ENCODE measurements at regions not wholly inside any gene's neighbourhood (a gene's known extent, or its start where the extent isn't known, plus 50 kb on each side); places are given as distances from the start of the nearest gene placed in this dataset.

GRCh38 chr1:87853576-87854351 lies 525.1 kb downstream of the LMO4 start:
- H3K4me1 Mint-ChIP-seq = no peaks in the 10 kb centered on the region
- DNase-seq = no peak
- H3K27ac Mint-ChIP-seq = no peak overlapping the region
- peaks cover 8% of the 10 kb centered on the region for H3K9me3 Mint-ChIP-seq
- TF ChIP-seq, protein P1, sequence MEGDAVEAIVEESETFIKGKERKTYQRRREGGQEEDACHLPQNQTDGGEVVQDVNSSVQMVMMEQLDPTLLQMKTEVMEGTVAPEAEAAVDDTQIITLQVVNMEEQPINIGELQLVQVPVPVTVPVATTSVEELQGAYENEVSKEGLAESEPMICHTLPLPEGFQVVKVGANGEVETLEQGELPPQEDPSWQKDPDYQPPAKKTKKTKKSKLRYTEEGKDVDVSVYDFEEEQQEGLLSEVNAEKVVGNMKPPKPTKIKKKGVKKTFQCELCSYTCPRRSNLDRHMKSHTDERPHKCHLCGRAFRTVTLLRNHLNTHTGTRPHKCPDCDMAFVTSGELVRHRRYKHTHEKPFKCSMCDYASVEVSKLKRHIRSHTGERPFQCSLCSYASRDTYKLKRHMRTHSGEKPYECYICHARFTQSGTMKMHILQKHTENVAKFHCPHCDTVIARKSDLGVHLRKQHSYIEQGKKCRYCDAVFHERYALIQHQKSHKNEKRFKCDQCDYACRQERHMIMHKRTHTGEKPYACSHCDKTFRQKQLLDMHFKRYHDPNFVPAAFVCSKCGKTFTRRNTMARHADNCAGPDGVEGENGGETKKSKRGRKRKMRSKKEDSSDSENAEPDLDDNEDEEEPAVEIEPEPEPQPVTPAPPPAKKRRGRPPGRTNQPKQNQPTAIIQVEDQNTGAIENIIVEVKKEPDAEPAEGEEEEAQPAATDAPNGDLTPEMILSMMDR (IDR thresholded peaks at IDR 0.05) = no peak
- H3K27me3 Mint-ChIP-seq (ENCODE audit: low read depth, poor library complexity) = no peaks in the 10 kb centered on the region
- H3K36me3 Mint-ChIP-seq (ENCODE audit: low read depth) = no peaks in the 10 kb centered on the region
- H3K4me3 Mint-ChIP-seq = no peak overlapping the region

- no peak for DNase-seq
- Mint-ChIP-seq H3K9me3 (peaks cover 38% of the 10 kb centered on the region), H3K27me3 (ENCODE audit: low read depth, poor library complexity) (no peaks in the 10 kb centered on the region), H3K4me3 (no peak overlapping the region), H3K36me3 (ENCODE audit: low read depth) (peaks cover 10% of the 10 kb centered on the region), H3K4me1 (no peaks in the 10 kb centered on the region), H3K27ac (no peak overlapping the region)
- TF ChIP-seq, protein P1 (IDR thresholded peaks at IDR 0.05) = no peak
Measured at GRCh38 chr1:87863317-87863716, 534.6 kb downstream of the LMO4 start.

GRCh38 chr1:87864676-87865075 lies 536.0 kb downstream of the LMO4 start:
- no peak overlapping the region for H3K27ac Mint-ChIP-seq
- peaks cover 29% of the 10 kb centered on the region for H3K9me3 Mint-ChIP-seq
- no peak for DNase-seq
- H3K4me3 Mint-ChIP-seq = no peak overlapping the region
- TF ChIP-seq, protein P1 (IDR thresholded peaks at IDR 0.05) = no peak
- no peaks in the 10 kb centered on the region for H3K4me1 Mint-ChIP-seq
- no peaks in the 10 kb centered on the region for H3K27me3 Mint-ChIP-seq (ENCODE audit: low read depth, poor library complexity)
- H3K36me3 Mint-ChIP-seq (ENCODE audit: low read depth) = peaks cover 5% of the 10 kb centered on the region

GRCh38 chr1:87866416-87866815 lies 537.7 kb downstream of the LMO4 start:
- Mint-ChIP-seq H3K9me3 (peaks cover 25% of the 10 kb centered on the region), H3K4me1 (no peaks in the 10 kb centered on the region), H3K27me3 (ENCODE audit: low read depth, poor library complexity) (no peaks in the 10 kb centered on the region), H3K36me3 (ENCODE audit: low read depth) (peaks cover 5% of the 10 kb centered on the region), H3K27ac (no peak overlapping the region), H3K4me3 (no peak overlapping the region)
- TF ChIP-seq, protein P1 (IDR thresholded peaks at IDR 0.05) = no peak
- no peak for DNase-seq

- H3K27me3 Mint-ChIP-seq (ENCODE audit: low read depth, poor library complexity) = no peaks in the 10 kb centered on the region
- TF ChIP-seq, protein P1 (IDR thresholded peaks at IDR 0.05) = no peak
- no peak overlapping the region for H3K4me3 Mint-ChIP-seq
- H3K9me3 Mint-ChIP-seq = peaks cover 21% of the 10 kb centered on the region
- H3K36me3 Mint-ChIP-seq (ENCODE audit: low read depth) = peaks cover 5% of the 10 kb centered on the region
- peaks cover 5% of the 10 kb centered on the region for H3K4me1 Mint-ChIP-seq
- no peak overlapping the region for H3K27ac Mint-ChIP-seq
- no peak for DNase-seq
Measured at GRCh38 chr1:87867626-87868025, 538.9 kb downstream of the LMO4 start.

- Mint-ChIP-seq H3K27me3 (ENCODE audit: low read depth, poor library complexity) (no peaks in the 10 kb centered on the region), H3K27ac (no peak overlapping the region), H3K36me3 (ENCODE audit: low read depth) (peaks cover 5% of the 10 kb centered on the region), H3K4me3 (no peak overlapping the region), H3K9me3 (peaks cover 21% of the 10 kb centered on the region), H3K4me1 (peaks cover 11% of the 10 kb centered on the region)
- TF ChIP-seq, protein P1 (IDR thresholded peaks at IDR 0.05) = no peak
- DNase-seq = no peak
Measured at GRCh38 chr1:87869567-87869966, 540.9 kb downstream of the LMO4 start.
